HG02798 (cell line): ENCODE measurements at regions not wholly inside any gene's neighbourhood (a gene's known extent, or its start where the extent isn't known, plus 50 kb on each side); places are given as distances from the start of the nearest gene placed in this dataset.
"Not testable (repeated sequence)": the region's sequence is repeated elsewhere in the genome, so short reads cannot be mapped to it uniquely, and the experiment has no call there.

Experiments used
- ATAC-seq: cut with Tn5 transposase; IDR thresholded peaks from one replicate; pipeline ENCODE4 v1.9.1; 2021; ENCODE audit warnings: mild to moderate bottlenecking; ENCODE audit not compliant: unreplicated experiment, poor library complexity

GRCh38 chr2:2597712-2598111, 266.6 kb upstream of the MYT1L start:
- ATAC-seq: no peak

- no peak for ATAC-seq
Observed at GRCh38 chr2:2591542-2591940, 260.5 kb upstream of the MYT1L start.

GRCh38 chr2:2590841-2591541, 259.9 kb upstream of the MYT1L start:
- no peak for ATAC-seq

GRCh38 chr2:2590141-2590540, 259.1 kb upstream of the MYT1L start:
- no peak for ATAC-seq

- ATAC-seq: no peak
Observed at GRCh38 chr2:2588777-2589176, 257.7 kb upstream of the MYT1L start.

GRCh38 chr2:2587354-2587753, 256.3 kb upstream of the MYT1L start:
- no peak for ATAC-seq

- ATAC-seq: no peak
Observed at GRCh38 chr2:2586931-2587330, 255.9 kb upstream of the MYT1L start.

GRCh38 chr2:2586068-2586776, 255.1 kb upstream of the MYT1L start:
- ATAC-seq: no peak

GRCh38 chr2:2582998-2583545, 252.0 kb upstream of the MYT1L start:
- ATAC-seq: no peak

GRCh38 chr2:2581331-2582159, 250.5 kb upstream of the MYT1L start:
- ATAC-seq: no peak

- ATAC-seq: not testable (repeated sequence)
Observed at GRCh38 chr2:2580841-2581240, 249.8 kb upstream of the MYT1L start.

GRCh38 chr2:2580341-2580740, 249.3 kb upstream of the MYT1L start:
- ATAC-seq: no peak

- no peak for ATAC-seq
Observed at GRCh38 chr2:2579814-2580213, 248.7 kb upstream of the MYT1L start.

GRCh38 chr2:2577407-2577831, 246.3 kb upstream of the MYT1L start:
- ATAC-seq: no peak

GRCh38 chr2:2575870-2576386, 244.9 kb upstream of the MYT1L start:
- ATAC-seq: no peak

- ATAC-seq: no peak
Observed at GRCh38 chr2:2575181-2575577, 244.1 kb upstream of the MYT1L start.

GRCh38 chr2:2574401-2575180, 243.5 kb upstream of the MYT1L start:
- ATAC-seq: no peak

- no peak for ATAC-seq
Observed at GRCh38 chr2:2573658-2574293, 242.7 kb upstream of the MYT1L start.

- ATAC-seq: no peak
Observed at GRCh38 chr2:2573205-2573604, 242.1 kb upstream of the MYT1L start.
